ENCODE measurements at regions not wholly inside any gene's neighbourhood (a gene's known extent, or its start where the extent isn't known, plus 50 kb on each side); places are given as distances from the start of the nearest gene placed in this dataset.

DNA sequence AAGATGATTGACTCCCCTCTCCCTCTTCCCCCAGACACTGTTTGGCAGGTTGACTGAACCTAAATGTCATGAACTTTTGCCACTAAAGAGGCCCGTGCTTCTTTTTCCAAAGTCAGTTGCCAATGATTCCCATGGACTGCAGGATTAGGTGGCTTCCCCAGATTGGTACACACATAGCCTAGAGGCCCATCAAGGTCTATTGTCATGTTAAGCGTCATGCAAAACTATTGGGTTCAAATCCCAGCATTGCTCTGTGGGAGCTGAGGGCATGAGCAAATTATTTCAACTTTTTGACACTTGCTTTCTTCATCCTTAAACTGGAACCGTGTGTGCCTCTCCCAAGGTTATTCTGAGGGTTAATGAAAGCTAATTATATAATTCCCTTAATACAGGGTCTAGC, 430.2 kb upstream of the TBX3 start:
- no peak for ATAC-seq (ENCODE audit: low read depth)
- H3K4me1 Mint-ChIP-seq, result no peaks in the 10 kb centered on the region
- peaks cover 8% of the 10 kb centered on the region for H3K9me3 Mint-ChIP-seq
- no peak for DNase-seq
- TF ChIP-seq, protein P1, sequence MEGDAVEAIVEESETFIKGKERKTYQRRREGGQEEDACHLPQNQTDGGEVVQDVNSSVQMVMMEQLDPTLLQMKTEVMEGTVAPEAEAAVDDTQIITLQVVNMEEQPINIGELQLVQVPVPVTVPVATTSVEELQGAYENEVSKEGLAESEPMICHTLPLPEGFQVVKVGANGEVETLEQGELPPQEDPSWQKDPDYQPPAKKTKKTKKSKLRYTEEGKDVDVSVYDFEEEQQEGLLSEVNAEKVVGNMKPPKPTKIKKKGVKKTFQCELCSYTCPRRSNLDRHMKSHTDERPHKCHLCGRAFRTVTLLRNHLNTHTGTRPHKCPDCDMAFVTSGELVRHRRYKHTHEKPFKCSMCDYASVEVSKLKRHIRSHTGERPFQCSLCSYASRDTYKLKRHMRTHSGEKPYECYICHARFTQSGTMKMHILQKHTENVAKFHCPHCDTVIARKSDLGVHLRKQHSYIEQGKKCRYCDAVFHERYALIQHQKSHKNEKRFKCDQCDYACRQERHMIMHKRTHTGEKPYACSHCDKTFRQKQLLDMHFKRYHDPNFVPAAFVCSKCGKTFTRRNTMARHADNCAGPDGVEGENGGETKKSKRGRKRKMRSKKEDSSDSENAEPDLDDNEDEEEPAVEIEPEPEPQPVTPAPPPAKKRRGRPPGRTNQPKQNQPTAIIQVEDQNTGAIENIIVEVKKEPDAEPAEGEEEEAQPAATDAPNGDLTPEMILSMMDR (IDR thresholded peaks at IDR 0.05), result no peak
- POLR2A ChIA-PET, result no interaction called here
- H3K27me3 Mint-ChIP-seq, result no peaks in the 10 kb centered on the region
- intact Hi-C loops (cut with micrococcal nuclease), result no loop called here
- CTCF ChIA-PET, result no interaction called here
- H3K4me3 Mint-ChIP-seq, result no peak overlapping the region
- H3K27ac Mint-ChIP-seq, result no peak overlapping the region
- H3K36me3 Mint-ChIP-seq (ENCODE audit: low read depth), result no peaks in the 10 kb centered on the region

DNA sequence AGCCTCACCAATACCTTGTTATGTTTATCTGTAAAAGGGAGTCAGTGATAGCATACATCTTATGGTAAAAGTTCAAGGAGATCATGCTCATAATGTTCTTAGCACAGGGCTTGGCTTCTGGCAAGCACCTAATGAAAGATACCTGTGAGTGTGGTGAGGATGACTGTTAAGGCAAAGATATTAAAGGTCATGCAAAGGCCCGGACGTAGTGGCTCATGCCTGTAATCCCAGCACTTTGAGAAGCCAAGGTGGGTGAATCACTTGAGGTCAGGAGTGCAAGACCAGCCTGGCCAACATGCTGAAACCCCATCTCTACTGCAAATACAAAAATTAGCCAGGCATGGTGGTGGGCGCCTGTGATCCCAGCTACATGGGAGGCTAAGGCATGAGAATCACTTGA, 425.9 kb upstream of the TBX3 start:
- H3K27me3 Mint-ChIP-seq, result no peaks in the 10 kb centered on the region
- H3K27ac Mint-ChIP-seq, result no peak overlapping the region
- DNase-seq (no peak), ATAC-seq (ENCODE audit: low read depth) (no peak)
- no peaks in the 10 kb centered on the region for H3K4me1 Mint-ChIP-seq
- TF ChIP-seq, protein P1 (IDR thresholded peaks at IDR 0.05), result no peak
- H3K36me3 Mint-ChIP-seq (ENCODE audit: low read depth), result no peaks in the 10 kb centered on the region
- CTCF ChIA-PET, result no interaction called here
- POLR2A ChIA-PET, result no interaction called here
- peaks cover 8% of the 10 kb centered on the region for H3K9me3 Mint-ChIP-seq
- no peak overlapping the region for H3K4me3 Mint-ChIP-seq
- intact Hi-C loops (cut with micrococcal nuclease), result no loop called here

DNA sequence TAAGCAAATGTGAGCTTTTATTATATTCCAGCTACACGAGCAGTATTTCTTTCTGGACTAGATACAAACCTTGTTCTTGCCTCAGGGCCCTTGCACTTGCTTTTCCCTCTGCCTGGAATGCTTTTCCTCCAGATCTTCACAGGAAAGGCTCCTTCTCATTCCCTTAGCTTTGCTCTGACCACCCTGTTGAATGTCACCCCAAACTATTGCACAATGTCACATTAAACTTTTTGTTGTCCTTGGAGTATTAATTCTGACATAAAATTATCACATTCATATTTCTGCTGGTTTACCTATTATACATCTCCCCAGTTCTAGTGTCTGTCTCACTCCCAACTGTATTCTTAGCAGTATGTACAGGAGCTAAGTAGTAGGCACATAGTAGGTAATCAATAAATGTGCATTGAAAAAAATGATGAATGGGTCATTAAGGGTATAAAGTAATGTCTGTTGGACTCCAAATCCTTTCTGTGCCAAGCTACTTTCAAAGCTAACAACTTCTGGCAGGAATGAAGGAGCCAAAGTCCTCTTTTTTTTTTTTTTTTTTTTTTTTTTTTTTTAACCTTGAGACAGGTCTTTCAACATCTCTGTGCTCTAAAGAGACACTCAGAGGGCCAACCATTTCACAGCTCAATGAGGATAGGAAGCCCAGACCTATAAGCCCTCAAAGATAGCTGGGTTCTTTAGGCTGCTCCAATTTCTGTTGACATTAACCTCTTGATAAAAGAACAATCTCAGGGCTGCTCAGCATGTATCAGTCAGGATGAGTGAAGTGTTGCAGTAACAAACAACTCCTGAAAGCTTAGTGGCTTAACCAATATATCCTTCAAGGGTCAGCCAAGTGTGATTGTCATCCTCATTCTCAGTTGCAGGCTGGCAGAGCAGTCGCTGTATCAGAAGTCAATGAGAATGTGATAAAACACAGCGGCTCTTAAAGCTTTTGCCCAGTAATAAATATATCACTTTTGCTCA, 424.4 kb upstream of the TBX3 start:
- no peak overlapping the region for H3K4me3 Mint-ChIP-seq
- TF ChIP-seq, protein P1 (IDR thresholded peaks at IDR 0.05), result no peak

DNA sequence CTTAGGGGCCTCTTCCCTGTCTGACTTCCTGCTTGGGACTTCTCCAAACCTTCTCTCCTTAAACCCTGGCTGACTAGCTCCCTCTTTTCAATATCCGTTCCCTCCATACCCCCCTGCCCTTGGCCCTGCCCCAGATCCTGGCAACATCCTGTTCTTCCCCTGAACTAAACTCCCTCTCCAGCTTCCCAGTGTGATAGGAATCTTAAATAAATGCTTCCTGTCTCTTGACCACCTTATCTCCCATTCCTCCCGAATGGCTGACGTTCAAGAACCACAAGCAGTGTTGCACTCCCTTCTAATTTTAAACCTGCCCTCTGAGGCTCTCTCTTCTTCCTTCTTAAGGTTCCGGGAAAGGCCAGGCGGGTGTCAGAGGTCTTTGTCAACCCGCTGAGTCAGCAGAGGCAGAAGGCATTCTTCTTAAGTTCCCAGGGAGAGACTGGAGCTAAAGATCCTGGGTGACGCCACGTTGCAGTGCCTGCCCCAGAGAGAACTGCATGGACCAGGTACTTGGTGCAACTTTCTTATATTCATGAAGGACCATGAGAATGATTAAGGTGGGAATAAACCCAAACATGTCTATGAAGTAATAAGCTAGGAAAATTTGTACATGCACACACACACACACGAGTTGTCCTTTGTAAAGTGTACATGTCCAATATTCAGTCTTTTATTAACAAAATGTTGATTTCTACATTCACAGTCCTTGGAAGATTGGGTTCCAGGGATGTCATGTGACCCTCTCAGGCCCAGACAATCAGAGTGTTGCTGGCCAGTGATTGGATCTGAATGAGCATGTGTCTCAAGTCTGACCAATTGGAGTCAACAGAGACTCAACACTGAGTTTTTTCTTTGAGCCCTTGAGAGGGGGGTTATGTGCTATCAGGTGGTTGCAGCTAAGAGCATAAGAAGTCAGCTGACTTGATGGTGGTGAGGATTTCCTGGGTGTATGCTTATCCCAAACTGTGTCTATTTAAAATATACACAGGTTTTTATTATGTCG, 420.2 kb upstream of the TBX3 start:
- no peak overlapping the region for H3K27ac Mint-ChIP-seq
- POLR2A ChIA-PET, result no interaction called here
- no peaks in the 10 kb centered on the region for H3K27me3 Mint-ChIP-seq
- CTCF ChIA-PET, result no interaction called here
- H3K9me3 Mint-ChIP-seq, result peaks cover 8% of the 10 kb centered on the region
- ATAC-seq (ENCODE audit: low read depth), result no peak
- intact Hi-C loops (cut with micrococcal nuclease), result no loop called here
- DNase-seq, result no peak
- no peaks in the 10 kb centered on the region for H3K36me3 Mint-ChIP-seq (ENCODE audit: low read depth)
- H3K4me3 Mint-ChIP-seq, result no peak overlapping the region
- TF ChIP-seq, protein P1 (IDR thresholded peaks at IDR 0.05), result no peak
- no peaks in the 10 kb centered on the region for H3K4me1 Mint-ChIP-seq

More for the DNA sequence above, 424.4 kb upstream of the TBX3 start:
- intact Hi-C loops (cut with micrococcal nuclease), result no loop called here
- Mint-ChIP-seq H3K9me3 (peaks cover 8% of the 10 kb centered on the region), H3K4me1 (no peaks in the 10 kb centered on the region), H3K36me3 (ENCODE audit: low read depth) (no peaks in the 10 kb centered on the region), H3K27ac (no peak overlapping the region), H3K27me3 (no peaks in the 10 kb centered on the region)
- ChIA-PET POLR2A (no interaction called here), CTCF (no interaction called here)
- ATAC-seq (ENCODE audit: low read depth) (no peak), DNase-seq (no peak)

DNA sequence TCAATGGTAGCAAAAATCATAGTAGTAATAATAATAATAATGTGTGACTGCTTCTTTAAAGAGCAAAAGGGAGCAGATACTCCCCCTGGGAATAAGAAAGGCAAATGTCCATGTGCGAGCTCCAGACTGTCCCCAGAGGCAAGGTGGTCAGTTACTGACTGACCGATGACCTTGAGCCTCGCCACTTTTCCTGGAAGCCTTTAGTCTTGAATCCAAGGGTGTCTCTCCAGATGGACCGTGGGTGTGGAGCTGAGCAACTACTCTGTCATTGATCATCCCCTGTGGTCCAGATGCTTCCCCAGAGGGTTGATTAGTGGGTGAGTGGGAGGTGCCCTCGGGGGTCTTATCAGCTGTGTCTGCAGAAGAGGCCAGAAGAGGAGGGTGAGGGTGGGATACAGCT, 418.5 kb upstream of the TBX3 start:
- Mint-ChIP-seq H3K36me3 (ENCODE audit: low read depth) (no peaks in the 10 kb centered on the region), H3K4me3 (no peak overlapping the region), H3K9me3 (peaks cover 13% of the 10 kb centered on the region), H3K27ac (no peak overlapping the region), H3K27me3 (no peaks in the 10 kb centered on the region), H3K4me1 (no peaks in the 10 kb centered on the region)
- intact Hi-C loops (cut with micrococcal nuclease), result no loop called here
- ChIA-PET CTCF (no interaction called here), POLR2A (no interaction called here)
- TF ChIP-seq, protein P1 (IDR thresholded peaks at IDR 0.05), result no peak
- DNase-seq (no peak), ATAC-seq (ENCODE audit: low read depth) (no peak)

Measured in activated B cell treated with CpG ODN at 0.5 μM for 24 hours (primary cell).